Kidney (tissue), 13 donors: ENCODE measurements at regions not wholly inside any gene's neighbourhood (a gene's known extent, or its start where the extent isn't known, plus 50 kb on each side); places are given as distances from the start of the nearest gene placed in this dataset.

Experiments used
- DNase-seq, 5 donors: peaks; one replicate each; pipeline ENCODE4 v3.0.0-alpha.2; 2013 to 2020
- FAIRE-seq: peaks from 2 replicates; lab custom pipeline; 2012; peaks lifted over from hg19 to GRCh38; lab: Jason Lieb, UNC
- H3K27ac ChIP-seq, 2 donors: one replicate each; pipeline ENCODE4 v1.7.0; 2013; ENCODE audit warnings: low read depth in 2 of 2, low read length in 2 of 2, inconsistent platforms in 1 of 2
- H3K27me3 ChIP-seq: one replicate; pipeline ENCODE4 v1.7.1; 2013; ENCODE audit warnings: low read length, inconsistent platforms; ENCODE audit not compliant: control insufficient read depth, insufficient read depth
- H3K36me3 ChIP-seq, 3 donors: one replicate each; pipeline versions ENCODE4 v1.7.0 to v1.7.1; 2013; ENCODE audit warnings: low read length in 3 of 3, control low read depth in 1 of 3, inconsistent platforms in 1 of 3; ENCODE audit not compliant: insufficient read depth in 3 of 3, control insufficient read depth in 2 of 3
- H3K4me1 ChIP-seq, 3 donors: one replicate each; pipeline versions ENCODE4 v1.7.0 to v1.7.1; 2013; ENCODE audit warnings: low read length in 3 of 3, inconsistent platforms in 1 of 3, low read depth in 1 of 3; ENCODE audit not compliant: control insufficient read depth in 2 of 3, insufficient read depth in 2 of 3
- H3K4me3 ChIP-seq, 3 donors: one replicate each; pipeline versions ENCODE4 v1.7.0 to v1.8.1; 2013; ENCODE audit warnings: low read length in 3 of 3, control low read depth in 1 of 3, inconsistent platforms in 1 of 3
- H3K9ac ChIP-seq, 3 donors: one replicate each; pipeline versions ENCODE4 v1.7.0 to v1.7.1; 2013; ENCODE audit warnings: low read length in 3 of 3, control low read depth in 1 of 3, inconsistent platforms in 1 of 3
- H3K9me3 ChIP-seq, 3 donors: one replicate each; pipeline versions ENCODE4 v1.7.0 to v1.7.1; 2013; ENCODE audit warnings: low read length in 3 of 3, control low read depth in 1 of 3, inconsistent platforms in 1 of 3; ENCODE audit not compliant: control insufficient read depth in 2 of 3, insufficient read depth in 1 of 3
- CTCF ChIP-seq: IDR thresholded peaks from 3 replicates; pipeline ENCODE4 v1.5.1; 2012; ENCODE audit warnings: mild to moderate bottlenecking, moderate library complexity, borderline replicate concordance; ENCODE audit not compliant: insufficient read depth; ENCODE audit errors: extremely low read depth
- intact Hi-C: fragments of 100-400 bp; cut with DNase I; formaldehyde crosslinking; loops from one replicate; pipeline ENCODE4 v1.11.1; 2022
- donor health status: control.
- donor health status: control.
- donor health status: control.
- donor health status: control.
- donor health status: control.
- donor health status: DM: yes; HTN: yes; CAD: no.
- donor health status: Normal renal cell carcinoma (clear cell type).

- H3K27ac ChIP-seq, result no peak overlapping the region
- H3K27me3 ChIP-seq, result no peaks in the 10 kb centered on the region
- FAIRE-seq (no peak), DNase-seq (no peak)
- no peaks in the 10 kb centered on the region for H3K4me1 ChIP-seq
- no peak overlapping the region for H3K4me3 ChIP-seq
- intact Hi-C loops, result no loop called here
- no peaks in the 10 kb centered on the region for H3K9me3 ChIP-seq
- no peak overlapping the region for H3K9ac ChIP-seq
- H3K36me3 ChIP-seq, result no peaks in the 10 kb centered on the region
- TF ChIP-seq CTCF, result no peak
These were observed 309.8 kb downstream of the TMEM121 start for GRCh38 chr14:105836160-105836559.

- H3K27me3 ChIP-seq, result no peaks in the 10 kb centered on the region
- no peaks in the 10 kb centered on the region for H3K9me3 ChIP-seq
- no peaks in the 10 kb centered on the region for H3K36me3 ChIP-seq
- TF ChIP-seq CTCF, result no peak
- DNase-seq (peak in 1 of 5 donors; percentile 48), FAIRE-seq (no peak)
- H3K4me3 ChIP-seq, result no peak overlapping the region
- intact Hi-C loops, result no loop called here
- H3K27ac ChIP-seq, result no peak overlapping the region
- no peak overlapping the region for H3K9ac ChIP-seq
- H3K4me1 ChIP-seq, result no peaks in the 10 kb centered on the region
These were observed 310.3 kb downstream of the TMEM121 start for GRCh38 chr14:105836730-105837129.

DNA sequence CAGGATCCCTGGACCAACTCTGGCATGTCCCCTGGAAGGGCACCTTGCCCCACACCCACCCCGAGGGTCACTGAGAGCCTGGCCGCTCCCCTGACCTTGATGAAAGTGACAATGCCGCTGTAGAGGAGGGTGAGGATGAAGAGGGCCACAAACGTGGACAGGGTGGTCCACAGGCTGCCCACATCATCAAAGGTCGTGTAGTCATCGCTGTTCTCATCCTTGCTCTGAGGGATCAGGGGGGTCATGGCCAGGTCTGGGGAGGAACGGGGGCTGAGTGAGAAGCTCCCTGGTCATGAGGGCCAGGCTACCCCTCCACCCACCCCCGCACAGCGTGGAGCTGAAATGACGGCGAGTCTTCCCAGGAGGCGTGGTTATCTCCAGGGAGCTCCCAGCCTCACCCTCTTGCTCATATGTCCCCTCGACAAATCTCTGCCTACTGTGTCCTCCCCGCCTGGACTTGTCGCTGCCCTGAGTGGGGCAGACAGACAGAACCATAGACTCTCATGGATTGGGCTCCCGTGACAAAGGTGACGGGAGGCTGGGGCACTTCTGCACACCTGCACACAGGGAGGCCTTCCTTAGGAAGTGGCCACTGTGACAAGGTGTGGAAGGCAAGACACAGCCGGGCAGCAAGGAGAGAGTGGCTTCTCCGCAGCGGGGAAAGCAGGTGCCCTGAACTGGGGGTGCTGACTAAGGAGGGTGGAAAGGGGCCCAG is 311.1 kb downstream of the TMEM121 start:
- no peaks in the 10 kb centered on the region for H3K9me3 ChIP-seq
- no peak overlapping the region for H3K27ac ChIP-seq
- H3K4me1 ChIP-seq, result peaks cover 0 to 3% (median 0%) of the 10 kb centered on the region in 3 donors
- H3K9ac ChIP-seq, result no peak overlapping the region
- H3K27me3 ChIP-seq, result no peaks in the 10 kb centered on the region
- TF ChIP-seq CTCF, result no peak
- H3K36me3 ChIP-seq, result no peaks in the 10 kb centered on the region
- FAIRE-seq, result no peak
- DNase-seq, result peak in 1 of 5 donors; percentile 54
- intact Hi-C loops, result no loop called here
- H3K4me3 ChIP-seq, result no peak overlapping the region
